HEK293 (cell line): ENCODE measurements at regions not wholly inside any gene's neighbourhood (a gene's known extent, or its start where the extent isn't known, plus 50 kb on each side); places are given as distances from the start of the nearest gene placed in this dataset.

ENCODE experiments used
- CTCF ChIA-PET: fragments of 350-600 bp; formaldehyde crosslinking; extraction: SDS; loops from one replicate; lab custom pipeline; 2021; ENCODE audit warnings: antibody characterized with exemption; lab: Yijun Ruan, JAX
- POLR2A ChIA-PET: fragments of 300-600 bp; formaldehyde crosslinking; extraction: SDS; loops from one replicate; lab custom pipeline; 2020; ENCODE audit warnings: antibody characterized with exemption, inconsistent platforms; lab: Yijun Ruan, JAX
- H3K27ac ChIP-seq: fragments of 200-500 bp; sonication (Bioruptor generic); 2 replicates; pipeline ENCODE4 v1.5.1; 2014; ENCODE audit warnings: low read depth, low read length, control low read depth, inconsistent platforms; ENCODE audit errors: extremely low read depth
- H3K36me3 ChIP-seq, 2 experiments: fragments of 200-500 bp in 1 of 2; sonication (Bioruptor generic) in 1 of 2; 1 replicate in 1 of 2; 2 replicates in 1 of 2; pipeline ENCODE4 v1.5.1; 2014 to 2017; ENCODE audit warnings: inconsistent platforms in 2 of 2, low read length in 2 of 2; ENCODE audit not compliant: control insufficient read depth in 2 of 2, insufficient read depth in 1 of 2
- H3K4me1 ChIP-seq: fragments of 200-500 bp; sonication (Bioruptor generic); 2 replicates; pipeline ENCODE4 v1.5.1; 2014; ENCODE audit warnings: mild to moderate bottlenecking, low read length, inconsistent platforms; ENCODE audit not compliant: control insufficient read depth, insufficient read depth
- H3K4me3 ChIP-seq: 2 replicates; pipeline ENCODE4 v1.5.1; 2011; ENCODE audit warnings: low read depth, mild to moderate bottlenecking, control low read depth, low read length, moderate library complexity
- H3K9me3 ChIP-seq: fragments of 200-500 bp; sonication (Bioruptor generic); 2 replicates; pipeline ENCODE4 v1.5.1; 2014; ENCODE audit warnings: low read depth, low read length, inconsistent platforms; ENCODE audit not compliant: control insufficient read depth, insufficient read depth
- BCL6B ChIP-seq: fragments of 450-650 bp; formaldehyde crosslinking; IDR thresholded peaks from 2 replicates; pipeline ENCODE4 v1.5.1; 2017; ENCODE audit warnings: missing biosample characterization, missing genetic modification characterization
- GFI1B ChIP-seq: fragments of 450-650 bp; formaldehyde crosslinking; IDR thresholded peaks from 2 replicates; pipeline ENCODE4 v1.5.1; 2016; ENCODE audit warnings: missing biosample characterization, missing genetic modification characterization
- INSM2 ChIP-seq: fragments of 450-650 bp; formaldehyde crosslinking; IDR thresholded peaks from 2 replicates; pipeline ENCODE4 v1.5.1; 2016; ENCODE audit warnings: missing biosample characterization, missing genetic modification characterization
- ZBTB1 ChIP-seq: fragments of 450-650 bp; formaldehyde crosslinking; IDR thresholded peaks from 2 replicates; pipeline ENCODE4 v1.5.1; 2016; ENCODE audit warnings: missing biosample characterization, missing genetic modification characterization
- ZNF10 ChIP-seq: fragments of 450-650 bp; formaldehyde crosslinking; IDR thresholded peaks from 2 replicates; pipeline ENCODE4 v1.5.1; 2017; ENCODE audit warnings: missing biosample characterization, missing genetic modification characterization
- ZNF140 ChIP-seq: fragments of 450-650 bp; formaldehyde crosslinking; IDR thresholded peaks from 2 replicates; pipeline ENCODE4 v1.5.1; 2016; ENCODE audit warnings: missing biosample characterization, missing genetic modification characterization
- ZNF148 ChIP-seq: fragments of 450-650 bp; formaldehyde crosslinking; IDR thresholded peaks from 2 replicates; pipeline ENCODE4 v1.5.0; 2017; ENCODE audit warnings: missing biosample characterization, missing genetic modification characterization, borderline replicate concordance
- ZNF174 ChIP-seq: fragments of 450-650 bp; formaldehyde crosslinking; IDR thresholded peaks from 2 replicates; pipeline ENCODE4 v1.5.0; 2017; ENCODE audit warnings: missing biosample characterization, mild to moderate bottlenecking, missing genetic modification characterization
- ZNF19 ChIP-seq: fragments of 450-650 bp; formaldehyde crosslinking; IDR thresholded peaks from 2 replicates; pipeline ENCODE4; 2016; ENCODE audit warnings: missing biosample characterization, missing genetic modification characterization, low read depth
- ZNF335 ChIP-seq: fragments of 450-650 bp; formaldehyde crosslinking; conservative IDR thresholded peaks from 2 replicates; pipeline ENCODE4 v1.5.1; 2016; ENCODE audit warnings: missing biosample characterization, missing genetic modification characterization
- ZNF514 ChIP-seq: fragments of 450-650 bp; formaldehyde crosslinking; IDR thresholded peaks from 2 replicates; pipeline ENCODE4 v1.5.1; 2016; ENCODE audit warnings: missing biosample characterization, missing genetic modification characterization
- ZNF518A ChIP-seq: fragments of 450-650 bp; formaldehyde crosslinking; conservative IDR thresholded peaks from 2 replicates; pipeline ENCODE4 v1.5.1; 2016; ENCODE audit warnings: low read depth, missing biosample characterization, missing genetic modification characterization
- ZNF530 ChIP-seq: fragments of 450-650 bp; formaldehyde crosslinking; IDR thresholded peaks from 2 replicates; pipeline ENCODE4 v1.5.1; 2016; ENCODE audit warnings: low read depth, missing biosample characterization, missing genetic modification characterization
- ZNF571 ChIP-seq: fragments of 450-650 bp; formaldehyde crosslinking; IDR thresholded peaks from 2 replicates; pipeline ENCODE4 v1.5.0; 2017; ENCODE audit warnings: missing biosample characterization, missing genetic modification characterization
- ZNF596 ChIP-seq: fragments of 450-650 bp; IDR thresholded peaks from 2 replicates; pipeline ENCODE4 v1.5.0; 2018; ENCODE audit warnings: missing biosample characterization, mild to moderate bottlenecking, missing genetic modification characterization, moderate library complexity
- ZNF664 ChIP-seq: fragments of 450-650 bp; formaldehyde crosslinking; IDR thresholded peaks from 2 replicates; pipeline ENCODE4 v1.5.1; 2016; ENCODE audit warnings: missing biosample characterization, missing genetic modification characterization
- TF ChIP-seq, protein P1 (sequence below): sonication (generic); formaldehyde crosslinking; IDR thresholded peaks from 2 replicates; pipeline ENCODE4 v1.8.1; 2022; ENCODE audit warnings: mild to moderate bottlenecking, moderate library complexity, missing genetic modification reagents

DNA sequence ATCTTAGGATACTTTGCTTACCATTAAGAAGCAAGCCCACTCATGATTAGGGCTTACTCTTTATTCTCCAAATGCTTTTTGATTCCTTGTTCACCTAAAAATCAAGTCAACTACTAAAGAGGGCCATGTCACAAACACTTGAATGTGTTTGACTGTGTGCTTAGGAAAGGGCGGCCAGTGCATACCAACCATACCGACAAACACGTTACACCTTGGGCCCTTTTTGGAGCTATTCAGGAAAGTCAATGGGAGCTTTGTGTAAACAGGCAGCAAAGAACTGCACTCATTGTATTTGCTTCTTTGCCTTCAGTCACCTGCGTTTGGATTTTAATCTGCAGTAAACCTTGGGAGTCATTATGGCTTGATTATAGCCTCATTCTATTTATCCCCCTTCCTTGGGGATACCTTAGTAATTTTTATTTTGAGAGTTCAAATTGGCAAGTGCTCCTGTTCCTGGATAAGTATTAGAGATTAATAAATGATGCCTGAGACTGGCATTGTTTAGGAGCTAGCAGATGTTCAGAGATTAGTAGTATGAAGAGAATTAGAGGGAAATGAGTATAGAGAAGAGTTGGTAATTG lies 102.6 kb upstream of the HDGFL1 start (continued):
- TF ChIP-seq ZNF514 (tag by site-specific recombination) (no peak), ZNF518A (tag by site-specific recombination) (no peak), ZNF335 (tag by site-specific recombination) (no peak), ZNF664 (tag by site-specific recombination) (no peak), ZNF10 (tag by site-specific recombination) (no peak), ZBTB1 (tag by site-specific recombination) (no peak), ZNF596 (tag by site-specific recombination) (no peak), GFI1B (tag by site-specific recombination) (no peak), ZNF140 (tag by site-specific recombination) (no peak), ZNF174 (no peak), INSM2 (no peak)

GRCh38 chr6:22467645-22468044 lies 101.7 kb upstream of the HDGFL1 start:
- Histone ChIP-seq H3K4me3 (no peak overlapping the region), H3K4me1 (peaks cover 8% of the 10 kb centered on the region; the same call in 1 of the 2 replicates), H3K36me3 (no peaks in the 10 kb centered on the region), H3K9me3 (no peaks in the 10 kb centered on the region), H3K27ac (no peak overlapping the region)
- CTCF ChIA-PET = interaction anchor here (0.6 to 1.1 kb wide), 3 partner anchors 139 to 764 kb away, joined by 3 to 4 read pairs (median 3); no protein-coding TSS in a partner anchor
- no peak for TF ChIP-seq ZNF19
- no peak for TF ChIP-seq ZNF571 (tag by site-specific recombination)
- TF ChIP-seq BCL6B = no peak
- no peak for TF ChIP-seq ZNF148 (tag by site-specific recombination)
- TF ChIP-seq, protein P1, sequence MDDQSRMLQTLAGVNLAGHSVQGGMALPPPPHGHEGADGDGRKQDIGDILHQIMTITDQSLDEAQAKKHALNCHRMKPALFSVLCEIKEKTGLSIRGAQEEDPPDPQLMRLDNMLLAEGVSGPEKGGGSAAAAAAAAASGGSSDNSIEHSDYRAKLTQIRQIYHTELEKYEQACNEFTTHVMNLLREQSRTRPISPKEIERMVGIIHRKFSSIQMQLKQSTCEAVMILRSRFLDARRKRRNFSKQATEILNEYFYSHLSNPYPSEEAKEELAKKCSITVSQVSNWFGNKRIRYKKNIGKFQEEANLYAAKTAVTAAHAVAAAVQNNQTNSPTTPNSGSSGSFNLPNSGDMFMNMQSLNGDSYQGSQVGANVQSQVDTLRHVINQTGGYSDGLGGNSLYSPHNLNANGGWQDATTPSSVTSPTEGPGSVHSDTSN = no peak
- no peak for TF ChIP-seq ZNF530
- POLR2A ChIA-PET = no interaction called here
